CD14-positive monocyte (primary cell): ENCODE measurements at regions not wholly inside any gene's neighbourhood (a gene's known extent, or its start where the extent isn't known, plus 50 kb on each side); places are given as distances from the start of the nearest gene placed in this dataset.

ENCODE experiments used
- DNase-seq, 3 donors: peaks; one replicate each; pipeline ENCODE4 v3.0.0-alpha.2; 2011 to 2022
- H2AFZ ChIP-seq: 2 replicates; pipeline ENCODE4 v1.6.0; 2012; ENCODE audit warnings: mild to moderate bottlenecking, low read depth, low read length, inconsistent platforms; ENCODE audit not compliant: insufficient read depth, poor library complexity, severe bottlenecking
- H3K27ac ChIP-seq, 2 donors: 1 replicate in 1 of 2; 2 replicates in 1 of 2; pipeline ENCODE4 v1.5.1; 2012 to 2013; ENCODE audit warnings: low read length in 2 of 2, control low read depth in 1 of 2, inconsistent platforms in 1 of 2, low read depth in 1 of 2, mild to moderate bottlenecking in 1 of 2
- H3K27me3 ChIP-seq, 2 donors: one replicate each; pipeline versions ENCODE4 v1.6.0 to v1.6.1; 2011 to 2013; ENCODE audit warnings: low read length in 2 of 2; ENCODE audit not compliant: control insufficient read depth in 2 of 2, insufficient read depth in 2 of 2
- H3K36me3 ChIP-seq, 2 donors: replicated peaks in 1 of 2; 1 replicate in 1 of 2; 2 replicates in 1 of 2; pipeline versions ENCODE4 v1.5.1 to v1.6.1; 2012 to 2013; ENCODE audit warnings: low read length in 2 of 2, control low read depth in 1 of 2, inconsistent platforms in 1 of 2, mild to moderate bottlenecking in 1 of 2; ENCODE audit not compliant: insufficient read depth in 2 of 2, control insufficient read depth in 1 of 2
- H3K4me1 ChIP-seq, 2 donors: 1 replicate in 1 of 2; 2 replicates in 1 of 2; pipeline versions ENCODE4 v1.5.1 to v1.6.1; 2012 to 2013; ENCODE audit warnings: low read length in 2 of 2, control low read depth in 1 of 2, inconsistent platforms in 1 of 2, mild to moderate bottlenecking in 1 of 2, moderate library complexity in 1 of 2; ENCODE audit not compliant: insufficient read depth in 2 of 2, control insufficient read depth in 1 of 2
- H3K4me2 ChIP-seq: replicated peaks from 2 replicates; pipeline ENCODE3; 2012; ENCODE audit warnings: low read length, moderate library complexity, mild to moderate bottlenecking; ENCODE audit not compliant: poor library complexity, severe bottlenecking; ENCODE audit errors: extremely low read depth
- H3K4me3 ChIP-seq, 3 experiments: fragments of 200-600 bp in 1 of 3; sonication (generic) in 1 of 3; replicated peaks in 1 of 3; 1 replicate in 2 of 3; 2 replicates in 1 of 3; pipeline ENCODE4 v1.5.1; 2011 to 2013; ENCODE audit warnings: low read length in 3 of 3, mild to moderate bottlenecking in 3 of 3, control low read depth in 2 of 3, low read depth in 2 of 3, inconsistent platforms in 1 of 3, moderate library complexity in 1 of 3
- H3K79me2 ChIP-seq: 2 replicates; pipeline ENCODE4 v1.6.0; 2012; ENCODE audit warnings: mild to moderate bottlenecking, control low read depth, inconsistent platforms, low read length, moderate library complexity; ENCODE audit not compliant: insufficient read depth
- H3K9ac ChIP-seq: 2 replicates; pipeline ENCODE4 v1.6.0; 2017; ENCODE audit warnings: low read length, mild to moderate bottlenecking; ENCODE audit not compliant: insufficient read depth, poor library complexity, severe bottlenecking
- H3K9me3 ChIP-seq, 2 donors: replicated peaks in 1 of 2; 1 replicate in 1 of 2; 2 replicates in 1 of 2; pipeline versions ENCODE4 v1.5.1 to v1.6.1; 2012 to 2013; ENCODE audit warnings: low read length in 2 of 2, control low read depth in 1 of 2; ENCODE audit not compliant: control insufficient read depth in 1 of 2, insufficient read depth in 1 of 2
- H4K20me1 ChIP-seq: 2 replicates; pipeline ENCODE4 v1.6.0; 2012; ENCODE audit warnings: mild to moderate bottlenecking, low read length, control low read depth, moderate library complexity; ENCODE audit not compliant: insufficient read depth
- H3K27ac Mint-ChIP-seq, 7 donors: one replicate each; pipeline ENCODE4 v1.8.0; 2020; ENCODE audit warnings: mild to moderate bottlenecking in 7 of 7, mixed read lengths in 7 of 7, moderate library complexity in 6 of 7, inconsistent platforms in 2 of 7
- H3K27me3 Mint-ChIP-seq, 3 donors: one replicate each; pipeline ENCODE4 v1.8.0; 2021 to 2022; ENCODE audit warnings: low read depth in 3 of 3, mild to moderate bottlenecking in 3 of 3, mixed read lengths in 3 of 3, moderate library complexity in 3 of 3, inconsistent platforms in 1 of 3
- H3K36me3 Mint-ChIP-seq, 2 donors: one replicate each; pipeline ENCODE4 v1.8.0; 2020; ENCODE audit warnings: mixed read lengths in 2 of 2, inconsistent platforms in 1 of 2, mild to moderate bottlenecking in 1 of 2
- H3K4me1 Mint-ChIP-seq: one replicate; pipeline ENCODE4 v1.8.0; 2020; ENCODE audit warnings: mild to moderate bottlenecking, mixed read lengths
- H3K4me3 Mint-ChIP-seq, 2 donors: one replicate each; pipeline ENCODE4 v1.8.0; 2020; ENCODE audit warnings: mild to moderate bottlenecking in 2 of 2, mixed read lengths in 2 of 2, moderate library complexity in 1 of 2
- H3K9me3 Mint-ChIP-seq, 7 donors: one replicate each; pipeline ENCODE4 v1.8.0; 2020 to 2022; ENCODE audit warnings: mixed read lengths in 7 of 7, mild to moderate bottlenecking in 6 of 7, moderate library complexity in 6 of 7, inconsistent platforms in 2 of 7
- CTCF ChIP-seq: fragments of 200-600 bp; IDR thresholded peaks from one replicate; pipeline ENCODE4 v1.8.0; 2022; ENCODE audit warnings: antibody characterized with exemption, mild to moderate bottlenecking
- WGBS: methylation state at CpG from one replicate; pipeline ENCODE4 v1.1.5; 2013; ENCODE audit warnings: missing lambda C conversion rate; ENCODE audit not compliant: insufficient coverage; 5-methylcytosine and 5-hydroxymethylcytosine counted together
- intact Hi-C, 2 donors: fragments of 100-400 bp; cut with micrococcal nuclease; formaldehyde crosslinking; loops; one replicate each; pipeline versions ENCODE4 v1.15.0 to v1.15.1; 2023

DNA sequence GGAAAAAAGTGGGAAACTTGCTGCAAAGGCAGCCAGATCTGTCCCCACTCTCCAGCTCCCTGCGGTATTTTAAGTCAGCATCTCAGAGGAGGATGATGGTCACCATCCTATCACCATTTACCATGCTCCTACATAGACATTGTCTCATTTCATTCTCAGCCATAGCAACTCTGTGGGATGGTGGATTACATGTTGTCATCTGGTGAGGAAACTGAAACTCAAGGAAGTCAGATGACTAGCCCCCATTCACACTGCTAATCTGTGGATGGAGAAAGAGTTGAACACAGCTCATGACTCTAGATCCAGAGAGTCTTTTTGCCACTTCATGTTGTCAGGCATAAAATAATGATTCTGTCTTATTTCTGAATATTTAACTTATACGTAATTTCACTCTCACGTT lies 323.5 kb downstream of the PTTG2 start:
- H3K36me3 Mint-ChIP-seq = no peaks in the 10 kb centered on the region
- H4K20me1 ChIP-seq = no peaks in the 10 kb centered on the region
- intact Hi-C loops = no loop called here
- no peak overlapping the region for H3K4me3 Mint-ChIP-seq
- TF ChIP-seq CTCF = no peak
- H3K9me3 ChIP-seq = no peaks in the 10 kb centered on the region
- H3K9ac ChIP-seq = no peak overlapping the region
- H2AFZ ChIP-seq = no peak overlapping the region
- peaks cover 4% of the 10 kb centered on the region for H3K4me1 Mint-ChIP-seq
- H3K27ac ChIP-seq = no peak overlapping the region
- H3K79me2 ChIP-seq = no peaks in the 10 kb centered on the region
- peaks cover 0 to 4% (median 2%) of the 10 kb centered on the region in 3 donors for H3K27me3 Mint-ChIP-seq
- no peaks in the 10 kb centered on the region for H3K4me1 ChIP-seq
- H3K27me3 ChIP-seq = no peaks in the 10 kb centered on the region
- peaks cover 0 to 4% (median 0%) of the 10 kb centered on the region in 7 donors for H3K9me3 Mint-ChIP-seq
- no peak overlapping the region for H3K27ac Mint-ChIP-seq
- no peak for DNase-seq
- no peak overlapping the region for H3K4me3 ChIP-seq
- H3K36me3 ChIP-seq = no peaks in the 10 kb centered on the region
- no peak overlapping the region for H3K4me2 ChIP-seq
- no CpG with 5 or more reads among the region's 3 CpGs for WGBS

GRCh38 chr4:38284294-38285030 lies 324.3 kb downstream of the PTTG2 start:
- peaks cover 0 to 3% (median 0%) of the 10 kb centered on the region in 7 donors for H3K9me3 Mint-ChIP-seq
- H3K27ac ChIP-seq = no peak overlapping the region
- no peak overlapping the region for H3K4me3 Mint-ChIP-seq
- H3K27ac Mint-ChIP-seq = no peak overlapping the region
- H3K4me1 ChIP-seq = no peaks in the 10 kb centered on the region
- no peak for TF ChIP-seq CTCF
- intact Hi-C loops = no loop called here
- no peaks in the 10 kb centered on the region for H3K36me3 Mint-ChIP-seq
- peaks cover 0 to 4% (median 2%) of the 10 kb centered on the region in 3 donors for H3K27me3 Mint-ChIP-seq
- H3K9me3 ChIP-seq = no peaks in the 10 kb centered on the region
- no peaks in the 10 kb centered on the region for H3K79me2 ChIP-seq
- H3K36me3 ChIP-seq = no peaks in the 10 kb centered on the region
- H3K4me1 Mint-ChIP-seq = peaks cover 4% of the 10 kb centered on the region
- WGBS = no CpG with 5 or more reads among the region's 2 CpGs
- H3K9ac ChIP-seq = no peak overlapping the region
- H3K27me3 ChIP-seq = no peaks in the 10 kb centered on the region
- H3K4me3 ChIP-seq = no peak overlapping the region
- no peak overlapping the region for H3K4me2 ChIP-seq
- H4K20me1 ChIP-seq = no peaks in the 10 kb centered on the region
- H2AFZ ChIP-seq = no peak overlapping the region
- DNase-seq = no peak
